HEK293 (cell line): ENCODE measurements at regions not wholly inside any gene's neighbourhood (a gene's known extent, or its start where the extent isn't known, plus 50 kb on each side); places are given as distances from the start of the nearest gene placed in this dataset.

Experiments used
- CTCF ChIA-PET: fragments of 350-600 bp; formaldehyde crosslinking; extraction: SDS; loops from one replicate; lab custom pipeline; 2021; ENCODE audit warnings: antibody characterized with exemption; lab: Yijun Ruan, JAX
- POLR2A ChIA-PET: fragments of 300-600 bp; formaldehyde crosslinking; extraction: SDS; loops from one replicate; lab custom pipeline; 2020; ENCODE audit warnings: antibody characterized with exemption, inconsistent platforms; lab: Yijun Ruan, JAX
- H3K27ac ChIP-seq: fragments of 200-500 bp; sonication (Bioruptor generic); 2 replicates; pipeline ENCODE4 v1.5.1; 2014; ENCODE audit warnings: low read depth, low read length, control low read depth, inconsistent platforms; ENCODE audit errors: extremely low read depth
- H3K36me3 ChIP-seq, 2 experiments: fragments of 200-500 bp in 1 of 2; sonication (Bioruptor generic) in 1 of 2; 1 replicate in 1 of 2; 2 replicates in 1 of 2; pipeline ENCODE4 v1.5.1; 2014 to 2017; ENCODE audit warnings: inconsistent platforms in 2 of 2, low read length in 2 of 2; ENCODE audit not compliant: control insufficient read depth in 2 of 2, insufficient read depth in 1 of 2
- H3K4me1 ChIP-seq: fragments of 200-500 bp; sonication (Bioruptor generic); 2 replicates; pipeline ENCODE4 v1.5.1; 2014; ENCODE audit warnings: mild to moderate bottlenecking, low read length, inconsistent platforms; ENCODE audit not compliant: control insufficient read depth, insufficient read depth
- H3K4me3 ChIP-seq: 2 replicates; pipeline ENCODE4 v1.5.1; 2011; ENCODE audit warnings: low read depth, mild to moderate bottlenecking, control low read depth, low read length, moderate library complexity
- H3K9me3 ChIP-seq: fragments of 200-500 bp; sonication (Bioruptor generic); 2 replicates; pipeline ENCODE4 v1.5.1; 2014; ENCODE audit warnings: low read depth, low read length, inconsistent platforms; ENCODE audit not compliant: control insufficient read depth, insufficient read depth
- BCL11A ChIP-seq: fragments of 450-650 bp; formaldehyde crosslinking; IDR thresholded peaks from 2 replicates; pipeline ENCODE4 v1.5.1; 2016; ENCODE audit warnings: low read depth, missing biosample characterization, missing genetic modification characterization
- GLIS1 ChIP-seq: fragments of 450-650 bp; formaldehyde crosslinking; IDR thresholded peaks from 2 replicates; pipeline ENCODE4 v1.5.1; 2016; ENCODE audit warnings: missing biosample characterization, missing genetic modification characterization
- KLF7 ChIP-seq: fragments of 450-650 bp; formaldehyde crosslinking; IDR thresholded peaks from 2 replicates; pipeline ENCODE4 v1.5.1; 2016; ENCODE audit warnings: missing biosample characterization, missing genetic modification characterization, borderline replicate concordance
- REPIN1 ChIP-seq: fragments of 450-650 bp; formaldehyde crosslinking; IDR thresholded peaks from 2 replicates; pipeline ENCODE4 v1.5.1; 2017; ENCODE audit warnings: missing biosample characterization, missing genetic modification characterization, low read depth
- TCF7L2 ChIP-seq: IDR thresholded peaks from 2 replicates; pipeline ENCODE4 v1.6.1; 2011; ENCODE audit warnings: low read depth, mild to moderate bottlenecking, inconsistent platforms, low read length, moderate library complexity, borderline replicate concordance
- TRIM28 ChIP-seq: IDR thresholded peaks from 2 replicates; pipeline ENCODE4 v1.6.1; 2011; ENCODE audit warnings: low read length, control low read depth, borderline replicate concordance
- YY1 ChIP-seq: fragments of 450-650 bp; formaldehyde crosslinking; IDR thresholded peaks from 2 replicates; pipeline ENCODE4 v1.5.1; 2018; ENCODE audit warnings: missing biosample characterization, missing genetic modification characterization
- ZFHX2 ChIP-seq: fragments of 450-650 bp; formaldehyde crosslinking; conservative IDR thresholded peaks from 2 replicates; pipeline ENCODE4 v1.5.1; 2016; ENCODE audit warnings: missing biosample characterization, missing genetic modification characterization
- ZNF10 ChIP-seq: fragments of 450-650 bp; formaldehyde crosslinking; IDR thresholded peaks from 2 replicates; pipeline ENCODE4 v1.5.1; 2017; ENCODE audit warnings: missing biosample characterization, missing genetic modification characterization
- ZNF133 ChIP-seq: fragments of 450-650 bp; formaldehyde crosslinking; IDR thresholded peaks from 2 replicates; pipeline ENCODE4 v1.5.1; 2016; ENCODE audit warnings: missing biosample characterization, missing genetic modification characterization
- ZNF350 ChIP-seq: fragments of 450-650 bp; formaldehyde crosslinking; IDR thresholded peaks from 2 replicates; pipeline ENCODE4 v1.5.0; 2017; ENCODE audit warnings: missing biosample characterization, mild to moderate bottlenecking, missing genetic modification characterization
- ZNF366 ChIP-seq: fragments of 450-650 bp; formaldehyde crosslinking; conservative IDR thresholded peaks from 2 replicates; pipeline ENCODE4 v1.5.1; 2016; ENCODE audit warnings: missing biosample characterization, missing genetic modification characterization
- ZNF394 ChIP-seq: fragments of 450-650 bp; formaldehyde crosslinking; IDR thresholded peaks from 2 replicates; pipeline ENCODE4 v1.5.1; 2016; ENCODE audit warnings: missing biosample characterization, missing genetic modification characterization, mild to moderate bottlenecking, moderate library complexity, borderline replicate concordance
- ZNF518A ChIP-seq: fragments of 450-650 bp; formaldehyde crosslinking; conservative IDR thresholded peaks from 2 replicates; pipeline ENCODE4 v1.5.1; 2016; ENCODE audit warnings: low read depth, missing biosample characterization, missing genetic modification characterization
- ZNF561 ChIP-seq: fragments of 450-650 bp; IDR thresholded peaks from 2 replicates; pipeline ENCODE4 v1.5.1; 2018; ENCODE audit warnings: missing biosample characterization, missing genetic modification characterization, borderline replicate concordance
- ZNF580 ChIP-seq: fragments of 450-650 bp; formaldehyde crosslinking; IDR thresholded peaks from 2 replicates; pipeline ENCODE4 v1.5.1; 2016; ENCODE audit warnings: missing biosample characterization, missing genetic modification characterization
- ZNF610 ChIP-seq: fragments of 450-650 bp; formaldehyde crosslinking; IDR thresholded peaks from 2 replicates; pipeline ENCODE4 v1.5.1; 2016; ENCODE audit warnings: missing biosample characterization, missing genetic modification characterization, borderline replicate concordance
- ZNF629 ChIP-seq: fragments of 450-650 bp; formaldehyde crosslinking; IDR thresholded peaks from 2 replicates; pipeline ENCODE4 v1.5.1; 2017; ENCODE audit warnings: missing biosample characterization, missing genetic modification characterization
- ZNF76 ChIP-seq: fragments of 450-650 bp; formaldehyde crosslinking; IDR thresholded peaks from 2 replicates; pipeline ENCODE4; 2016; ENCODE audit warnings: low read depth, missing biosample characterization, missing genetic modification characterization, borderline replicate concordance
- ZNF785 ChIP-seq: fragments of 450-650 bp; formaldehyde crosslinking; IDR thresholded peaks from 2 replicates; pipeline ENCODE4 v1.5.1; 2016; ENCODE audit warnings: missing biosample characterization, missing genetic modification characterization
- ZNF791 ChIP-seq: fragments of 450-650 bp; formaldehyde crosslinking; IDR thresholded peaks from 2 replicates; pipeline ENCODE4 v1.5.1; 2016; ENCODE audit warnings: missing biosample characterization, missing genetic modification characterization
- ZSCAN30 ChIP-seq: fragments of 450-650 bp; IDR thresholded peaks from 2 replicates; pipeline ENCODE4 v1.5.1; 2018; ENCODE audit warnings: missing biosample characterization, mild to moderate bottlenecking, missing genetic modification characterization, moderate library complexity
- TF ChIP-seq, protein P1 (sequence below): fragments of 450-650 bp; formaldehyde crosslinking; IDR thresholded peaks from 2 replicates; pipeline ENCODE4 v1.5.0; 2017; ENCODE audit warnings: missing biosample characterization, missing genetic modification characterization, borderline replicate concordance
- TF ChIP-seq, protein P2 (sequence below): fragments of 450-650 bp; formaldehyde crosslinking; IDR thresholded peaks from 2 replicates; pipeline ENCODE4 v1.5.1; 2016; ENCODE audit warnings: missing biosample characterization, missing genetic modification characterization

DNA sequence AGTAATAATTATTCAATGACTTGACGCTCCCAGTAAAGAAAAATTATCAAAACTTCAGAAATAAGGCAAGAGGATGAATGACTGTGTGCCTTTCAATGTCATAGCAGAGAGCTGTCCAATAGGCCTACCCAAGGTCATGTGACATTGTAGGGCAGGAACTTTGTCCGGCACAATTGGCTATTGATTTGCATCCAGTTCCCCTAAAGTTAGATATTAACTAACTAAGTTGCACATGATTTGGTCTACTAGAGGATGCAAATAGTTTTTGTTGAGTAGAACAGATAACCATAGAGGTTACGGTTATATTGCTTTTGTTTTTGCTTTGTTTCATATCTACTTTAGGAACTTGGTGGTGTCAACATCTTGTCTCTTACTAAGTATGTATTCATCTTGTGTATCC, 127.9 kb upstream of the PFN2 start (continued):
- TF ChIP-seq, protein P1, sequence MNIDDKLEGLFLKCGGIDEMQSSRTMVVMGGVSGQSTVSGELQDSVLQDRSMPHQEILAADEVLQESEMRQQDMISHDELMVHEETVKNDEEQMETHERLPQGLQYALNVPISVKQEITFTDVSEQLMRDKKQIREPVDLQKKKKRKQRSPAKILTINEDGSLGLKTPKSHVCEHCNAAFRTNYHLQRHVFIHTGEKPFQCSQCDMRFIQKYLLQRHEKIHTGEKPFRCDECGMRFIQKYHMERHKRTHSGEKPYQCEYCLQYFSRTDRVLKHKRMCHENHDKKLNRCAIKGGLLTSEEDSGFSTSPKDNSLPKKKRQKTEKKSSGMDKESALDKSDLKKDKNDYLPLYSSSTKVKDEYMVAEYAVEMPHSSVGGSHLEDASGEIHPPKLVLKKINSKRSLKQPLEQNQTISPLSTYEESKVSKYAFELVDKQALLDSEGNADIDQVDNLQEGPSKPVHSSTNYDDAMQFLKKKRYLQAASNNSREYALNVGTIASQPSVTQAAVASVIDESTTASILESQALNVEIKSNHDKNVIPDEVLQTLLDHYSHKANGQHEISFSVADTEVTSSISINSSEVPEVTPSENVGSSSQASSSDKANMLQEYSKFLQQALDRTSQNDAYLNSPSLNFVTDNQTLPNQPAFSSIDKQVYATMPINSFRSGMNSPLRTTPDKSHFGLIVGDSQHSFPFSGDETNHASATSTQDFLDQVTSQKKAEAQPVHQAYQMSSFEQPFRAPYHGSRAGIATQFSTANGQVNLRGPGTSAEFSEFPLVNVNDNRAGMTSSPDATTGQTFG = no peak
- TF ChIP-seq ZNF629 (no peak), ZNF133 (tag by site-specific recombination) (no peak)

DNA sequence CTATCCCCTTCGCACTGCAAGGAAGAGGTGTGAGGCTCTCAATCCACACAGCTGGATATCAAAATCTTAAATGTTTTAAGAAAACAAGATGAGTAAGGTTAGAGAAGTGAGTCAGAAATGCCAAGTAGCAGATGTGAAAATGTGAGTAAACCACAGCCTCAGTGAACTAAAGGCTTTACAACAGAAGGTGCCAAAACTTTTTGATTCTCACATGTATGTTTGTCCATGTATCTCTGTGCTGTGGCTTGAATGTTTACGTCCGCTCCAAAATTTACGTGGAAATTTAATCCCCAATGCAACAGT, 126.8 kb upstream of the PFN2 start:
- H3K9me3 ChIP-seq = no peaks in the 10 kb centered on the region
- no peak for TF ChIP-seq ZNF76 (tag by site-specific recombination)
- no peak for TF ChIP-seq KLF7 (tag by site-specific recombination)
- no peak for TF ChIP-seq ZNF518A (tag by site-specific recombination)
- TF ChIP-seq ZNF580 (tag by site-specific recombination) = no peak
- no peak for TF ChIP-seq BCL11A (tag by site-specific recombination)
- no peak for TF ChIP-seq TRIM28
- TF ChIP-seq ZNF791 (tag by site-specific recombination) = no peak
- TF ChIP-seq TCF7L2 = no peak
- no peak for TF ChIP-seq YY1 (tag by site-specific recombination)
- no peak for TF ChIP-seq ZFHX2 (tag by site-specific recombination)
- TF ChIP-seq REPIN1 (tag by site-specific recombination) = no peak
- TF ChIP-seq ZNF366 (tag by site-specific recombination) = no peak
- TF ChIP-seq, all 188 proteins: peak for 0
- no peak overlapping the region for H3K4me3 ChIP-seq
- POLR2A ChIA-PET = no interaction called here
- H3K4me1 ChIP-seq = no peaks in the 10 kb centered on the region
- no peaks in the 10 kb centered on the region for H3K36me3 ChIP-seq
- CTCF ChIA-PET = interaction anchor here (0.5 kb wide), 1 partner anchor 130 kb away, joined by 4 read pairs; no protein-coding TSS in a partner anchor
- H3K27ac ChIP-seq = no peak overlapping the region

GRCh38 chr3:150096700-150097587, 126.2 kb upstream of the PFN2 start:
- H3K9me3 ChIP-seq = no peaks in the 10 kb centered on the region
- ChIA-PET POLR2A (no interaction called here), CTCF (no interaction called here)
- no peaks in the 10 kb centered on the region for H3K36me3 ChIP-seq
- no peaks in the 10 kb centered on the region for H3K4me1 ChIP-seq
- H3K4me3 ChIP-seq = no peak overlapping the region
- no peak overlapping the region for H3K27ac ChIP-seq
- TF ChIP-seq ZNF10 (no peak), ZNF785 (tag by site-specific recombination) (no peak), ZNF791 (tag by site-specific recombination) (no peak), REPIN1 (tag by site-specific recombination) (no peak), ZSCAN30 (no peak), ZNF350 (no peak), ZNF610 (tag by site-specific recombination) (no peak), ZNF394 (no peak), ZNF561 (no peak), GLIS1 (tag by site-specific recombination) (no peak)
- TF ChIP-seq, protein P2, sequence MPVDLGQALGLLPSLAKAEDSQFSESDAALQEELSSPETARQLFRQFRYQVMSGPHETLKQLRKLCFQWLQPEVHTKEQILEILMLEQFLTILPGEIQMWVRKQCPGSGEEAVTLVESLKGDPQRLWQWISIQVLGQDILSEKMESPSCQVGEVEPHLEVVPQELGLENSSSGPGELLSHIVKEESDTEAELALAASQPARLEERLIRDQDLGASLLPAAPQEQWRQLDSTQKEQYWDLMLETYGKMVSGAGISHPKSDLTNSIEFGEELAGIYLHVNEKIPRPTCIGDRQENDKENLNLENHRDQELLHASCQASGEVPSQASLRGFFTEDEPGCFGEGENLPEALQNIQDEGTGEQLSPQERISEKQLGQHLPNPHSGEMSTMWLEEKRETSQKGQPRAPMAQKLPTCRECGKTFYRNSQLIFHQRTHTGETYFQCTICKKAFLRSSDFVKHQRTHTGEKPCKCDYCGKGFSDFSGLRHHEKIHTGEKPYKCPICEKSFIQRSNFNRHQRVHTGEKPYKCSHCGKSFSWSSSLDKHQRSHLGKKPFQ (tag by site-specific recombination) = no peak
